ENCODE measurements at regions not wholly inside any gene's neighbourhood (a gene's known extent, or its start where the extent isn't known, plus 50 kb on each side); places are given as distances from the start of the nearest gene placed in this dataset.

DNA sequence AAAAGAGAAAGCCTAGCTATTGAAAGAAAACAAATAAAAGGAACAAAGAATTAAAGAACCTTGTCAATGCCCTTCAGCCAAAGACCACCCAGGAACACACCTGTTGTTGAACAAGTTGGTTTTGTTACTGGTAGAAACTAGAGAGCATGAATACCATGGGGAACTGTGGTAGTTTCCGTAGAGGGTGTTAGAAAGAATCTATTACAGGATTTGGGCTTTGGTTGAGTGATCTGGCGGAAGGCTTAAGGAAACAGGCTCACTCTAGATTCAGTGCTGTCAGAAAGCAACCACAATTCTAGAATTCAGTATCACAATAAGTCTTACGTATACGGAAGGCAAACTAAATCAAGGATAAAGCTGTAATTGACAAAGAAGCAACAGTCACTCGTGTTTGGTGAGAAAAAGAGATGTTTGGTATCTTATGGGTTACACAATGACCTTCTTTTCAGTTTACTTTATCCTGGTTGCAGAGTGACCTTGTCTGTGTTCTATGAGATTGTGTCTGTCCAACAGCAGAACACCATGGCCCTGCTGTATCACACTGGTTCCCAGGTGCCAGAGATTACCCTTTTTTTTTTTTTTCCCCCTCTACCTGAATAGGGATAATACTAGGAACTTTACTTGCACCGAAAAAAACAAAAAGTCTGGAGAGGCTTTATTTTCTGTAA is 265.9 kb downstream of the SHQ1 start:
- Histone ChIP-seq H3K9me3 (ENCODE audit: control insufficient read depth, low read depth, low read length) (no peaks in the 10 kb centered on the region), H3K27me3 (ENCODE audit: control insufficient read depth, insufficient read depth, low read length) (no peaks in the 10 kb centered on the region), H3K4me3 (ENCODE audit: low read length) (no peak overlapping the region), H3K36me3 (ENCODE audit: control insufficient read depth, insufficient read depth, low read length) (no peaks in the 10 kb centered on the region), H3K27ac (ENCODE audit: low read length) (no peak overlapping the region), H3K4me1 (ENCODE audit: control insufficient read depth, insufficient read depth, low read length) (peaks cover 7% of the 10 kb centered on the region)
- 90% methylated on average over 2 of the region's 6 CpGs for WGBS (ENCODE audit: insufficient coverage, low lambda C conversion rate)
- no peak for DNase-seq

DNA sequence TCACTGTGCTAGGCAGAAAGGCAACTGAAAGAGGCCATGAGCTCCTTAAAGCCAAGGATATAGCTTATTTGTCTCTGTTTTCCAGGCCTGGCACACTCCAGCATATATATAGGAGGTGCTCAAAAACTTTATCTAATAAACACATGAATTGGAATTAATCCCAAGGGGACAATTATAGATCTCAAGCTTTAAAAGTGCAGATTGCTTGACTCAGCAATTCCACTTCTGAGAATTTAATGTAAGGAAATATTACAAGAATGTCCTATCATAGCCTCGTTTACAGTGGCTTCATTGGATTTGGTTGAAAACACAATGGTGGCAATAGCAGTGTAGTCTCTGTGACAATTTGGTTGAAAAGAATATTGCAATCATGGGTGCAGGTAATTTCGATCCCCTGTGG is 267.3 kb downstream of the SHQ1 start:
- peaks cover 7% of the 10 kb centered on the region for H3K4me1 ChIP-seq (ENCODE audit: control insufficient read depth, insufficient read depth, low read length)
- no peaks in the 10 kb centered on the region for H3K9me3 ChIP-seq (ENCODE audit: control insufficient read depth, low read depth, low read length)
- H3K27me3 ChIP-seq (ENCODE audit: control insufficient read depth, insufficient read depth, low read length), result no peaks in the 10 kb centered on the region
- H3K27ac ChIP-seq (ENCODE audit: low read length), result no peak overlapping the region
- no peak overlapping the region for H3K4me3 ChIP-seq (ENCODE audit: low read length)
- H3K36me3 ChIP-seq (ENCODE audit: control insufficient read depth, insufficient read depth, low read length), result no peaks in the 10 kb centered on the region
- WGBS (ENCODE audit: insufficient coverage, low lambda C conversion rate), result 100% methylated on average over 1 of the region's 2 CpGs
- DNase-seq, result no peak

DNA sequence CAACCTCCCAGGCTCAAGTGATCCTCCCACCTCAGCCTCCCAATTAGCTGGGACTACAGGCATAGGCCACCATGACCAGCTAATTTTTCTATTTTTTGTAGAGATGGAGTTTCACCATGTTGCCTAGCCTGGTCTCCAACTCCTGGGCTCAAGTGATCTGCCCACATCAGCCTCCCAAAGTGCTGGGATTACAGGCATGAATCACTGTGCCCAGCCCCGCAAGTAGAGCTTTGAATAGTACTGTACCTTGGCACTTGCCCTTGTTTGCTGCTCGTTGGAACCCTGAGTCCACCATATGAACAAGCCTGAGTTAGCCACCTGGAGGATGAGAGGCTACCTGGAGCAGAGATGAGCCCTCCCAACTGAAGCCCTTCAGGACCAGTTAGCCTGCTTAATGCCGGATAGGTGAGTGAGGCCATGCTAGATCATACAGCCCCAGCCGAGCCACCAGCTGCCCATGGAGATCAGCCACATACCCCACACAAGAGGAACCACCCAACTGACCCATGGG is 267.9 kb downstream of the SHQ1 start:
- Histone ChIP-seq H3K9me3 (ENCODE audit: control insufficient read depth, low read depth, low read length) (no peaks in the 10 kb centered on the region), H3K4me3 (ENCODE audit: low read length) (no peak overlapping the region), H3K36me3 (ENCODE audit: control insufficient read depth, insufficient read depth, low read length) (no peaks in the 10 kb centered on the region), H3K27me3 (ENCODE audit: control insufficient read depth, insufficient read depth, low read length) (no peaks in the 10 kb centered on the region), H3K4me1 (ENCODE audit: control insufficient read depth, insufficient read depth, low read length) (peaks cover 7% of the 10 kb centered on the region), H3K27ac (ENCODE audit: low read length) (no peak overlapping the region)
- no peak for DNase-seq
- WGBS (ENCODE audit: insufficient coverage, low lambda C conversion rate), result no CpG with 5 or more reads among the region's 4 CpGs

DNA sequence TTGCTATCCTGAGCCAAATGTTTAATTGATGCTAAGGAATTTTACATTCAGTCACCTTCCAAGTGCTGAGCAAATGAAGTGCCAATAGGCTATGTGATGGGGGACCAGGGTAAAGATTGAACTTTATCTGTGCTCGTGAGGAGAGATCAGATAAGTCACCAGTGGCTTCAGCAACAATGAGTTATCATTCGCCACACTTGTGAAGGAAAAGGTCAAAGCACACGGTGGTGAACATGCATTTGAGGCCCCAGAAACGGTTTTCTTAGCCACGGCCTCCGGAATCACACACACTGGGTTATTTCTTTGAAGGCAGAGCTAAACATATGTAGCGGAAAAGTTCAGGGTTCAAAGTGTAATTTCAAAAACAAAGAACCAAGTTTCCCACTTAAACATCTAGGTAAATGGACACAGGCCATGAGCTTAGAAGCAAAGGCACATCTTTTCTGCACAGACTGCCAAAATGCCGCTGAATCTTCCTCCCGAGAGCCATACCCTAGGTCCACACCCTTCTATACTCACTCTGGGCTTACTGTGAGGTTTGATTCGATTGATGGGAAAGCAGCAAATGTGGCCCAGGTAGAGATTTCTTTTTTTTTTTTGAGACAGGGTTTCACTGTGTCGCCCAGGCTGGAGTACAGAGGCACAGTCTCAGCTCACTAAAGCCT is 268.5 kb downstream of the SHQ1 start:
- H3K9me3 ChIP-seq (ENCODE audit: control insufficient read depth, low read depth, low read length), result no peaks in the 10 kb centered on the region
- H3K27ac ChIP-seq (ENCODE audit: low read length), result no peak overlapping the region
- 43% methylated on average over 2 of the region's 11 CpGs for WGBS (ENCODE audit: insufficient coverage, low lambda C conversion rate)
- peaks cover 7% of the 10 kb centered on the region for H3K4me1 ChIP-seq (ENCODE audit: control insufficient read depth, insufficient read depth, low read length)
- peak in 1 of 2 donors; percentile 42 for DNase-seq
- H3K36me3 ChIP-seq (ENCODE audit: control insufficient read depth, insufficient read depth, low read length), result no peaks in the 10 kb centered on the region
- no peaks in the 10 kb centered on the region for H3K27me3 ChIP-seq (ENCODE audit: control insufficient read depth, insufficient read depth, low read length)
- H3K4me3 ChIP-seq (ENCODE audit: low read length), result no peak overlapping the region

DNA sequence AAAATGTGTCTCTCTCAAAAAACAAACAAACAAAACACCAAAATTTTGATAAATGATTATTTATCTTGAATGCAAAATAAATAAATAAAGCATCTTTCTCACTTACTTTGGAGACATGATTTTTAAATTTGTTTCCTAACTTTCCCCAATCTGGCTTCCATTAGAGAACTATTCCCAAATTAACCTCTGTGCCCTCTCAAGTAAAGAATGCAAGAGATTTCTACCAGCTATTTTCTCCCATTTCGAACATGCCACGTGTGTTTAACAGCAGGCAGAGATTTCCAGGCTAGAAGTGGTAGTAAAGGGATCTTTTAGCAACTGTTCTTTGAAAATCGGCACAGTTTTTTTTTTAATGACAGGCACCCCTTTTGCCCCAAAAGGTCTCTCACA is 269.1 kb downstream of the SHQ1 start:
- Histone ChIP-seq H3K4me1 (ENCODE audit: control insufficient read depth, insufficient read depth, low read length) (peaks cover 7% of the 10 kb centered on the region), H3K9me3 (ENCODE audit: control insufficient read depth, low read depth, low read length) (no peaks in the 10 kb centered on the region), H3K27me3 (ENCODE audit: control insufficient read depth, insufficient read depth, low read length) (no peaks in the 10 kb centered on the region), H3K27ac (ENCODE audit: low read length) (no peak overlapping the region), H3K36me3 (ENCODE audit: control insufficient read depth, insufficient read depth, low read length) (no peaks in the 10 kb centered on the region), H3K4me3 (ENCODE audit: low read length) (no peak overlapping the region)
- DNase-seq, result no peak
- 80% methylated on average over 1 of the region's 3 CpGs for WGBS (ENCODE audit: insufficient coverage, low lambda C conversion rate)

DNA sequence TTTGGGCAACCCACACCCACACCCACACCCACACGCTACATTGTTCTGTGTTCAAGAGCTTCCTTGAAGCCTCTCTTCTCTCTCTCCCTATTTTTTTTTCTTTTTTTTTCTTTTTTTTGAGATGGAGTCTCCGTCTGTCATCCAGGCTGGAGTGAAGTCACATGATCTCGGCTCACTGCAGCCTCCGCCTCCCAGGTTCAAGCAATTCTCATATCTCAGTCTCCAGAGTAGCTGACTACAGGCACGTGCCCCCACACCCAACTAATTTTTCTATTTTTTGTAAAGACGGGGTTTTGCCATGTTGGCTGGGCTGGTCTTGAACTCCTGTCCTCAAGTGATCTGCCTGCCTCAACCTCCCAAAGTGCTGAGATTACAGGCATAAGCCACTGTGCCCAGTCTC is 271.1 kb downstream of the SHQ1 start:
- Histone ChIP-seq H3K9me3 (ENCODE audit: control insufficient read depth, low read depth, low read length) (no peaks in the 10 kb centered on the region), H3K27ac (ENCODE audit: low read length) (no peak overlapping the region), H3K4me1 (ENCODE audit: control insufficient read depth, insufficient read depth, low read length) (peaks cover 7% of the 10 kb centered on the region), H3K36me3 (ENCODE audit: control insufficient read depth, insufficient read depth, low read length) (no peaks in the 10 kb centered on the region), H3K27me3 (ENCODE audit: control insufficient read depth, insufficient read depth, low read length) (no peaks in the 10 kb centered on the region), H3K4me3 (ENCODE audit: low read length) (no peak overlapping the region)
- no peak for DNase-seq
- WGBS (ENCODE audit: insufficient coverage, low lambda C conversion rate), result 100% methylated on average over 1 of the region's 6 CpGs

DNA sequence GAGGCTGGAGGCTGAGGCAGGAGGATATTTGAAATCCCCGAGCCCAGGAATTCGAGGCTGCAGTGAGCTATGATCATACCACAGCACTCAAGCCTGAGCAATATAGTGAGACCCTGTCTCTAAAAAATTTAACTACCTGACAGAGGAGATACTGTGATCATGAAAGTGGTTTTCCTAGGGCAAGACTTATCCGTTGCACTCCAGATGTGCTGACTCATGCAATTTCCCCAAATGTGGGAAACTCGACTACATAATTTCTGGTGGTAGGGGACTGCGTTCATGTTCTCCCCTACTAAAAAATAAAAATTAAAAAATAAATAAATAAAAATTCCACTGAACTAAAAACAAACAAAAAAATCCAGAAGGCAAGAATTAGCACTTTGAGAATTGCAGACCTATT is 271.7 kb downstream of the SHQ1 start:
- WGBS (ENCODE audit: insufficient coverage, low lambda C conversion rate), result 100% methylated on average over 1 of the region's 5 CpGs
- DNase-seq, result no peak
- H3K27me3 ChIP-seq (ENCODE audit: control insufficient read depth, insufficient read depth, low read length), result no peaks in the 10 kb centered on the region

DNA sequence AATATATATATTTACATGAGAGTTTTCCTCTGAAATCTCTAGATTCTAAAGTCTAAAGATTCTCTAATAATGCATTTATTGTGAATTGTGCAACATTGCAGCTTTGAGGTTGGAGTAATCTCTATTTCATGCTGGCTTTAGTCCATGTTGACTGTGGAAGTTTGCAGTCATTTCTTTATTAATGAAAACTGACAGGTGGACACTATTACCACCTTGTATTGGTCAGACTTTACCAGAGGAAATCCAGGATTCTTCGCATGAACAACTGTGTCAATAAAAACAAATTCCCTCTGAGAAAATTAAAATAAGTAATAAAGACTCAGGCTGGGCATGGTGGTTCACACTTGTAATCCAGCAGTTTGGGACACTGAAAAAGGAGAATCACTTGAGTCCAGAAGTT is 274.1 kb downstream of the SHQ1 start:
- peaks cover 11% of the 10 kb centered on the region for H3K4me1 ChIP-seq (ENCODE audit: control insufficient read depth, insufficient read depth, low read length)

More for the DNA sequence above, 271.7 kb downstream of the SHQ1 start:
- H3K9me3 ChIP-seq (ENCODE audit: control insufficient read depth, low read depth, low read length), result no peaks in the 10 kb centered on the region
- H3K36me3 ChIP-seq (ENCODE audit: control insufficient read depth, insufficient read depth, low read length), result no peaks in the 10 kb centered on the region
- peaks cover 10% of the 10 kb centered on the region for H3K4me1 ChIP-seq (ENCODE audit: control insufficient read depth, insufficient read depth, low read length)
- no peak overlapping the region for H3K4me3 ChIP-seq (ENCODE audit: low read length)
- H3K27ac ChIP-seq (ENCODE audit: low read length), result no peak overlapping the region

DNA sequence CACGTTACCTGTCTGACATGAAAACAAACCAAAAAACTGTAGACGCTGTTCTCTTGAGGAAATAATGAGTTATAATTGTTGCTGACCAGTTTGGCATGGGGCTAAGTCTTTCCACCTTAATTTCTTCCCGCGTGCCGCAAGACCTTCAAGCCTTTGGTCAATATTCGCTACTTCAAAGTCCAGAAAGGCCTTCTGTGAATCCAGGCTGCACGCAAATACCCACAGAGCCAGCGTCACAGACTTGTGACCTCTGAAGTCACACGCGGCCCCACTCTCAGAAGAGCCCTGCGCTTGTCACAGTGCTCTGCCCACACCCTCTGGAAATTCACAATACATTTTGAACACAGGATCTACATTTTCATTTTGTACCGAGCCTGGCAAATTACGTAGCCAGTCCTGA is 275.2 kb downstream of the SHQ1 start:
- WGBS (ENCODE audit: insufficient coverage, low lambda C conversion rate), result 100% methylated on average over 1 of the region's 13 CpGs
- H3K4me1 ChIP-seq (ENCODE audit: control insufficient read depth, insufficient read depth, low read length), result peaks cover 15% of the 10 kb centered on the region
- no peak for DNase-seq
- no peaks in the 10 kb centered on the region for H3K27me3 ChIP-seq (ENCODE audit: control insufficient read depth, insufficient read depth, low read length)
- H3K36me3 ChIP-seq (ENCODE audit: control insufficient read depth, insufficient read depth, low read length), result no peaks in the 10 kb centered on the region
- no peak overlapping the region for H3K4me3 ChIP-seq (ENCODE audit: low read length)
- no peaks in the 10 kb centered on the region for H3K9me3 ChIP-seq (ENCODE audit: control insufficient read depth, low read depth, low read length)
- H3K27ac ChIP-seq (ENCODE audit: low read length), result no peak overlapping the region

More for the DNA sequence above, 274.1 kb downstream of the SHQ1 start:
- Histone ChIP-seq H3K27ac (ENCODE audit: low read length) (no peak overlapping the region), H3K4me3 (ENCODE audit: low read length) (no peak overlapping the region), H3K9me3 (ENCODE audit: control insufficient read depth, low read depth, low read length) (no peaks in the 10 kb centered on the region), H3K36me3 (ENCODE audit: control insufficient read depth, insufficient read depth, low read length) (no peaks in the 10 kb centered on the region), H3K27me3 (ENCODE audit: control insufficient read depth, insufficient read depth, low read length) (no peaks in the 10 kb centered on the region)
- WGBS (ENCODE audit: insufficient coverage, low lambda C conversion rate), result no CpG with 5 or more reads among the region's 1 CpG
- no peak for DNase-seq

DNA sequence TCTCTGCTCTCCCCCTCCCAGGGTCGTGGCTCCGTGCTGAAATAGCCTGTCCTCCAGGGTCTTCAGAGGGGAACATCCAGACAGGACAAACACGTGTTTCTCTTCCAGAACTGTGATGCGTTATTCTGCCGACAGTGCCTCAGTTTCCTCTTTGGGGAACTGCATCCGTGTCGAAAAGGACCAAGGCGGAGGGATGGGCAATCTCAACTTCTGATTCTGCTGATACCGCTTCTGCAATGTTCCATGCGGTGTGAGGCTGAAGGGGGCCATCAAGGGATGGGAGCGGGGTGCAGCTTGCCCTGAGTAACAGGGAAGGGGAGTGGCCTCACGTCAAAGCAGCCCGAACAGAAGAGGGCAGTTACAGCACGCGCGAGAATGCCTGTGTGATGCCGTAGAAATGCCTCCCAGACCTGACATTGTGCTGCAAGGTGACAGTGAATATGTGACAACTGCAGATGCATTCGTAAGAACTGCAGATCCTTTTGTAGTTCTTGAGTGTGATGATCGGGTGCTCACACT is 275.7 kb downstream of the SHQ1 start:
- no peaks in the 10 kb centered on the region for H3K27me3 ChIP-seq (ENCODE audit: control insufficient read depth, insufficient read depth, low read length)
- no peaks in the 10 kb centered on the region for H3K36me3 ChIP-seq (ENCODE audit: control insufficient read depth, insufficient read depth, low read length)
- no peaks in the 10 kb centered on the region for H3K9me3 ChIP-seq (ENCODE audit: control insufficient read depth, low read depth, low read length)
- peaks cover 20% of the 10 kb centered on the region for H3K4me1 ChIP-seq (ENCODE audit: control insufficient read depth, insufficient read depth, low read length)
- H3K4me3 ChIP-seq (ENCODE audit: low read length), result no peak overlapping the region
- H3K27ac ChIP-seq (ENCODE audit: low read length), result no peak overlapping the region
- DNase-seq, result no peak
- WGBS (ENCODE audit: insufficient coverage, low lambda C conversion rate), result no CpG with 5 or more reads among the region's 19 CpGs
